ENCODE measurements at regions not wholly inside any gene's neighbourhood (a gene's known extent, or its start where the extent isn't known, plus 50 kb on each side); places are given as distances from the start of the nearest gene placed in this dataset.
A peak's percentile ranks its signal among the peaks of the same experiment; 100 is the strongest.

GRCh38 chr6:113636357-113636824 is 220.8 kb upstream of the MARCKS start:
- no peak overlapping the region for H3K4me3 ChIP-seq (ENCODE audit: low read depth, low read length)
- TF ChIP-seq CTCF (IDR thresholded peaks at IDR 0.05; ENCODE audit: insufficient read depth, low read depth, low read length), result no peak
- peak; percentile 84 for DNase-seq (ENCODE audit: low read depth)

- TF ChIP-seq CTCF (IDR thresholded peaks at IDR 0.05; ENCODE audit: insufficient read depth, low read depth, low read length), result no peak
- no peak for DNase-seq (ENCODE audit: low read depth)
- no peak overlapping the region for H3K4me3 ChIP-seq (ENCODE audit: low read depth, low read length)
Observed at GRCh38 chr6:113640051-113640450, 217.1 kb upstream of the MARCKS start.

GRCh38 chr6:113642001-113642713 is 215.0 kb upstream of the MARCKS start:
- no peak for DNase-seq (ENCODE audit: low read depth)
- H3K4me3 ChIP-seq (ENCODE audit: low read depth, low read length), result no peak overlapping the region
- no peak for TF ChIP-seq CTCF (IDR thresholded peaks at IDR 0.05; ENCODE audit: insufficient read depth, low read depth, low read length)

GRCh38 chr6:113642714-113643406 is 214.3 kb upstream of the MARCKS start:
- H3K4me3 ChIP-seq (ENCODE audit: low read depth, low read length), result no peak overlapping the region
- no peak for TF ChIP-seq CTCF (IDR thresholded peaks at IDR 0.05; ENCODE audit: insufficient read depth, low read depth, low read length)
- no peak for DNase-seq (ENCODE audit: low read depth)

GRCh38 chr6:113643407-113643770 is 213.8 kb upstream of the MARCKS start:
- no peak overlapping the region for H3K4me3 ChIP-seq (ENCODE audit: low read depth, low read length)
- TF ChIP-seq CTCF (IDR thresholded peaks at IDR 0.05; ENCODE audit: insufficient read depth, low read depth, low read length), result no peak
- no peak for DNase-seq (ENCODE audit: low read depth)

- H3K4me3 ChIP-seq (ENCODE audit: low read depth, low read length), result no peak overlapping the region
- peak; percentile 98 for DNase-seq (ENCODE audit: low read depth)
- TF ChIP-seq CTCF (IDR thresholded peaks at IDR 0.05; ENCODE audit: insufficient read depth, low read depth, low read length), result no peak
Observed at GRCh38 chr6:113644861-113645575, 212.1 kb upstream of the MARCKS start.

Measured in fibroblast of villous mesenchyme (primary cell).